CD4-positive, alpha-beta memory T cell (primary cell): ENCODE measurements at regions not wholly inside any gene's neighbourhood (a gene's known extent, or its start where the extent isn't known, plus 50 kb on each side); places are given as distances from the start of the nearest gene placed in this dataset.

Experiments
- CTCF ChIA-PET: fragments of 350-600 bp; sonication (Branson Sonifier 250); formaldehyde crosslinking; loops from one replicate; lab custom pipeline; 2021; ENCODE audit warnings: inconsistent platforms; ENCODE audit not compliant: partially characterized antibody; lab: Charles Lee
- POLR2A ChIA-PET: fragments of 350-600 bp; sonication (Branson Sonifier 250); formaldehyde crosslinking; loops from one replicate; lab custom pipeline; 2021; ENCODE audit not compliant: partially characterized antibody; lab: Charles Lee
- DNase-seq, 5 donors: peaks; one replicate each; pipeline versions ENCODE4 v3.0.0 to v3.0.0-alpha.2; 2020 to 2022; ENCODE audit warnings: mixed read lengths in 1 of 5
- H3K27ac ChIP-seq: one replicate; pipeline ENCODE4 v1.7.0; 2013; ENCODE audit warnings: low read depth, low read length
- H3K27me3 ChIP-seq: 2 replicates; pipeline ENCODE4 v1.7.0; 2013; ENCODE audit warnings: mild to moderate bottlenecking, low read length, moderate library complexity; ENCODE audit not compliant: insufficient read depth
- H3K36me3 ChIP-seq: 2 replicates; pipeline ENCODE4 v1.7.0; 2013; ENCODE audit warnings: mild to moderate bottlenecking, low read length, moderate library complexity; ENCODE audit not compliant: insufficient read depth
- H3K4me1 ChIP-seq: 2 replicates; pipeline ENCODE4 v1.7.0; 2013; ENCODE audit warnings: mild to moderate bottlenecking, low read length, moderate library complexity; ENCODE audit not compliant: insufficient read depth
- H3K4me3 ChIP-seq, 2 donors: one replicate each; pipeline ENCODE4 v1.7.0; 2013; ENCODE audit warnings: low read length in 2 of 2, mild to moderate bottlenecking in 1 of 2
- H3K9me3 ChIP-seq, 2 donors: one replicate each; pipeline ENCODE4 v1.7.0; 2013; ENCODE audit warnings: low read length in 2 of 2, control low read depth in 1 of 2; ENCODE audit not compliant: control insufficient read depth in 1 of 2
- H3K27ac Mint-ChIP-seq, 7 donors: one replicate each; pipeline ENCODE4 v1.8.0; 2020 to 2021; ENCODE audit warnings: mixed read lengths in 7 of 7, mild to moderate bottlenecking in 6 of 7, inconsistent platforms in 3 of 7, moderate library complexity in 3 of 7
- H3K27me3 Mint-ChIP-seq, 2 donors: one replicate each; pipeline ENCODE4 v1.8.0; 2020 to 2021; ENCODE audit warnings: mixed read lengths in 2 of 2
- H3K36me3 Mint-ChIP-seq, 2 donors: one replicate each; pipeline ENCODE4 v1.8.0; 2020 to 2021; ENCODE audit warnings: mixed read lengths in 2 of 2, inconsistent platforms in 1 of 2, mild to moderate bottlenecking in 1 of 2
- H3K4me1 Mint-ChIP-seq, 4 donors: one replicate each; pipeline ENCODE4 v1.8.0; 2020 to 2021; ENCODE audit warnings: mixed read lengths in 4 of 4, mild to moderate bottlenecking in 1 of 4
- H3K4me3 Mint-ChIP-seq, 8 donors: one replicate each; pipeline ENCODE4 v1.8.0; 2020 to 2021; ENCODE audit warnings: mixed read lengths in 8 of 8, mild to moderate bottlenecking in 7 of 8, moderate library complexity in 6 of 8, inconsistent platforms in 3 of 8
- H3K9me3 Mint-ChIP-seq, 8 donors: one replicate each; pipeline ENCODE4 v1.8.0; 2020 to 2021; ENCODE audit warnings: mixed read lengths in 8 of 8, mild to moderate bottlenecking in 5 of 8, inconsistent platforms in 3 of 8, moderate library complexity in 1 of 8
- intact Hi-C: fragments of 100-400 bp; cut with micrococcal nuclease; formaldehyde crosslinking; loops from one replicate; pipeline ENCODE4 v1.15.1; 2023

- Histone ChIP-seq H3K4me1 (no peaks in the 10 kb centered on the region), H3K36me3 (no peaks in the 10 kb centered on the region), H3K27ac (no peak overlapping the region), H3K27me3 (no peaks in the 10 kb centered on the region), H3K9me3 (no peaks in the 10 kb centered on the region), H3K4me3 (no peak overlapping the region)
- ChIA-PET POLR2A (no interaction called here), CTCF (no interaction called here)
- H3K36me3 Mint-ChIP-seq = no peaks in the 10 kb centered on the region
- intact Hi-C loops = no loop called here
- H3K4me3 Mint-ChIP-seq = no peak overlapping the region
- no peak overlapping the region for H3K27ac Mint-ChIP-seq
- H3K9me3 Mint-ChIP-seq = peaks cover 0 to 25% (median 13%) of the 10 kb centered on the region in 8 donors
- no peak for DNase-seq
- H3K4me1 Mint-ChIP-seq = no peaks in the 10 kb centered on the region
- H3K27me3 Mint-ChIP-seq = no peaks in the 10 kb centered on the region
Observed at GRCh38 chr5:129361441-129362025, 98.6 kb upstream of the ADAMTS19 start.

DNA sequence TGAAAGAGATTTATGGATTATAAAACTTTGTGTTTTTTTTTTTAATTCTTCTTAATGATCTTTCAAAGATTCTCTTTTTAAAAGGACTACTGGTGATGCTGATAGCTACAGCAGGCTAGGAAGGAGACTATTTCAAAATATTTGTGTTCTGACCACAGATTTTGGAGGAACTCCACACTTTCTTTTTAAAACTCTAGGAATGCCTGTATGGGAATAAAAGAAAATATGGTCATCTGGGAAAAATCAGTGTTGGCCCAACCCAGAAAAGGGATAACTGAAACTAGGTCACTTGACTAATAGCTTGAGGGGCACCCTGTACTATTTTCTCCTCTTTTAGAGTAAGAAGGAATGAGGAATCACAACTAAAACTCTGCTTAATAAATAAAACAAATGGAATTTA lies 97.6 kb upstream of the ADAMTS19 start:
- Mint-ChIP-seq H3K4me1 (no peaks in the 10 kb centered on the region), H3K36me3 (no peaks in the 10 kb centered on the region), H3K9me3 (peaks cover 0 to 26% (median 13%) of the 10 kb centered on the region in 8 donors), H3K27me3 (no peaks in the 10 kb centered on the region), H3K4me3 (no peak overlapping the region), H3K27ac (no peak overlapping the region)
- no peak for DNase-seq
- Histone ChIP-seq H3K4me3 (no peak overlapping the region), H3K9me3 (no peaks in the 10 kb centered on the region), H3K27me3 (no peaks in the 10 kb centered on the region), H3K36me3 (no peaks in the 10 kb centered on the region), H3K4me1 (no peaks in the 10 kb centered on the region), H3K27ac (no peak overlapping the region)
- intact Hi-C loops = no loop called here
- POLR2A ChIA-PET = no interaction called here
- CTCF ChIA-PET = no interaction called here

DNA sequence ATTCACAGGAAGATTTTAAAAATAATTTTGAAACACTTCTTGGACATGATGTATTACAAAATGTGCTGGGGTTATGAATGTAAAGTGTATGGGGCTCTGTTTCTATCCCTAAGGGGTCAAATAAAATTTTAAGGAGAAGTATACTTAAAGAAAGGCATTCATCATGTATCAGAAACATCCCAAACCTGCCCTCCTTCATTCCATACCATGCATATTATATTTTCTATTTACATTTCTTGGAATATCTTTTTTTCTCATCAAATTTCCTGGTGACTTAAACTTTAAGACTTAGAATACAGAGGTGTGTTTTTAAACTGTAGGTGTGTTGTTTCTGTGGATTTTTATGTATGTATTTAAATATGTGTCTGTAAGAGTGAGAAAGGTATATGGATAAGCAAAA lies 96.1 kb upstream of the ADAMTS19 start:
- intact Hi-C loops = no loop called here
- no peaks in the 10 kb centered on the region for H3K36me3 Mint-ChIP-seq

GRCh38 chr5:129367883-129368282 lies 92.2 kb upstream of the ADAMTS19 start:
- peaks cover 2 to 28% (median 13%) of the 10 kb centered on the region in 8 donors for H3K9me3 Mint-ChIP-seq
- H3K36me3 Mint-ChIP-seq = no peaks in the 10 kb centered on the region
- H3K27ac Mint-ChIP-seq = no peak overlapping the region
- no peak overlapping the region for H3K4me3 ChIP-seq
- H3K36me3 ChIP-seq = no peaks in the 10 kb centered on the region
- H3K4me3 Mint-ChIP-seq = no peak overlapping the region
- H3K4me1 ChIP-seq = no peaks in the 10 kb centered on the region
- H3K27me3 Mint-ChIP-seq = no peaks in the 10 kb centered on the region
- H3K27ac ChIP-seq = no peak overlapping the region
- intact Hi-C loops = no loop called here
- no peak for DNase-seq
- ChIA-PET POLR2A (no interaction called here), CTCF (no interaction called here)
- no peaks in the 10 kb centered on the region for H3K9me3 ChIP-seq
- no peaks in the 10 kb centered on the region for H3K4me1 Mint-ChIP-seq
- no peaks in the 10 kb centered on the region for H3K27me3 ChIP-seq

More for the DNA sequence above, 96.1 kb upstream of the ADAMTS19 start:
- no peaks in the 10 kb centered on the region for H3K4me1 Mint-ChIP-seq
- no peaks in the 10 kb centered on the region for H3K27me3 Mint-ChIP-seq
- Histone ChIP-seq H3K4me3 (no peak overlapping the region), H3K27me3 (no peaks in the 10 kb centered on the region), H3K36me3 (no peaks in the 10 kb centered on the region), H3K9me3 (no peaks in the 10 kb centered on the region), H3K4me1 (no peaks in the 10 kb centered on the region), H3K27ac (no peak overlapping the region)
- H3K9me3 Mint-ChIP-seq = peaks cover 0 to 31% (median 16%) of the 10 kb centered on the region in 8 donors
- CTCF ChIA-PET = no interaction called here
- POLR2A ChIA-PET = no interaction called here
- no peak overlapping the region for H3K4me3 Mint-ChIP-seq
- H3K27ac Mint-ChIP-seq = no peak overlapping the region
- DNase-seq = no peak

GRCh38 chr5:129372025-129372424 lies 88.1 kb upstream of the ADAMTS19 start:
- H3K4me3 ChIP-seq = no peak overlapping the region
- no peaks in the 10 kb centered on the region for H3K27me3 Mint-ChIP-seq
- H3K4me3 Mint-ChIP-seq = no peak overlapping the region
- DNase-seq = no peak
- ChIA-PET POLR2A (no interaction called here), CTCF (no interaction called here)
- no peaks in the 10 kb centered on the region for H3K4me1 ChIP-seq
- H3K27ac ChIP-seq = no peak overlapping the region
- no peaks in the 10 kb centered on the region for H3K4me1 Mint-ChIP-seq
- intact Hi-C loops = no loop called here
- H3K36me3 ChIP-seq = no peaks in the 10 kb centered on the region
- H3K9me3 ChIP-seq = no peaks in the 10 kb centered on the region
- no peak overlapping the region for H3K27ac Mint-ChIP-seq
- no peaks in the 10 kb centered on the region for H3K27me3 ChIP-seq
- no peaks in the 10 kb centered on the region for H3K36me3 Mint-ChIP-seq
- H3K9me3 Mint-ChIP-seq = peaks cover 0 to 17% (median 5%) of the 10 kb centered on the region in 8 donors

DNA sequence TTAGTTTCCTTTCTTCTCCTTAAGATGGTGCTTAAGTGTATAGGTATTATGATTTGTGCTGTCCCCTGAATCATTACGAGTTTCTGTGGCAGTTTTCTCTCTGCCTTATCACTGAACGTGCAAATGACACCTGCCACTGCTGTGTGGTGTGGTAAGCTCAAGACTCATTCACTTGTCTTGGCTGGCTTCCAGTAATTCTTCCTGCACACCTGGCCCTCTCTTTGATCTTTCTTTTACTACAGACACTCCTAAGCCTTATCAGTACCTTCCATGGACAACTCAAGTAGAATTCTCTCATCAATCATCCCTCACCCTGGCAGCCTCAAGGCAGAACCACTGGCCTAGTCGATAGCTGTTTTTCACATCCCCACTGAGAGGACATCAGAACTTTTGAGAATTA lies 82.6 kb upstream of the ADAMTS19 start:
- H3K4me3 ChIP-seq = no peak overlapping the region
- Mint-ChIP-seq H3K4me1 (no peaks in the 10 kb centered on the region), H3K36me3 (no peaks in the 10 kb centered on the region), H3K27me3 (no peaks in the 10 kb centered on the region), H3K9me3 (peaks cover 0 to 4% (median under 1%) of the 10 kb centered on the region in 8 donors), H3K4me3 (no peak overlapping the region), H3K27ac (no peak overlapping the region)
- CTCF ChIA-PET = no interaction called here
- H3K27ac ChIP-seq = no peak overlapping the region
- no peaks in the 10 kb centered on the region for H3K36me3 ChIP-seq
- intact Hi-C loops = no loop called here
- no peaks in the 10 kb centered on the region for H3K4me1 ChIP-seq
- H3K9me3 ChIP-seq = no peaks in the 10 kb centered on the region
- POLR2A ChIA-PET = no interaction called here
- no peaks in the 10 kb centered on the region for H3K27me3 ChIP-seq
- no peak for DNase-seq

GRCh38 chr5:129378961-129379360 lies 81.1 kb upstream of the ADAMTS19 start:
- H3K27me3 ChIP-seq = no peaks in the 10 kb centered on the region
- Mint-ChIP-seq H3K9me3 (peaks cover 0 to 4% (median 0%) of the 10 kb centered on the region in 8 donors), H3K36me3 (no peaks in the 10 kb centered on the region), H3K4me3 (no peak overlapping the region), H3K27me3 (no peaks in the 10 kb centered on the region), H3K4me1 (no peaks in the 10 kb centered on the region), H3K27ac (no peak overlapping the region)
- CTCF ChIA-PET = no interaction called here
- no peak overlapping the region for H3K27ac ChIP-seq
- intact Hi-C loops = no loop called here
- H3K36me3 ChIP-seq = no peaks in the 10 kb centered on the region
- H3K4me3 ChIP-seq = no peak overlapping the region
- H3K4me1 ChIP-seq = no peaks in the 10 kb centered on the region
- POLR2A ChIA-PET = no interaction called here
- no peak for DNase-seq
- no peaks in the 10 kb centered on the region for H3K9me3 ChIP-seq

GRCh38 chr5:129379406-129379805 lies 80.7 kb upstream of the ADAMTS19 start:
- CTCF ChIA-PET = no interaction called here
- Histone ChIP-seq H3K36me3 (no peaks in the 10 kb centered on the region), H3K9me3 (no peaks in the 10 kb centered on the region), H3K27me3 (no peaks in the 10 kb centered on the region), H3K4me1 (no peaks in the 10 kb centered on the region), H3K27ac (no peak overlapping the region), H3K4me3 (no peak overlapping the region)
- DNase-seq = no peak
- intact Hi-C loops = no loop called here
- Mint-ChIP-seq H3K27me3 (no peaks in the 10 kb centered on the region), H3K36me3 (no peaks in the 10 kb centered on the region), H3K4me3 (no peak overlapping the region), H3K9me3 (peaks cover 0 to 4% (median 0%) of the 10 kb centered on the region in 8 donors), H3K4me1 (no peaks in the 10 kb centered on the region), H3K27ac (no peak overlapping the region)
- POLR2A ChIA-PET = no interaction called here
